Activated naive CD4-positive, alpha-beta T cell treated with anti-CD3 and anti-CD28 coated beads, Interleukin-2, amount 10 ng/mL, durations not matched to agents 7 days and 5 days (primary cell): ENCODE measurements at regions not wholly inside any gene's neighbourhood (a gene's known extent, or its start where the extent isn't known, plus 50 kb on each side); places are given as distances from the start of the nearest gene placed in this dataset.
"Not testable (repeated sequence)": the region's sequence is repeated elsewhere in the genome, so short reads cannot be mapped to it uniquely, and the experiment has no call there.

ENCODE experiments used
- CTCF ChIA-PET: fragments of 350-600 bp; sonication (Branson Sonifier 250); formaldehyde crosslinking; loops from one replicate; lab custom pipeline; 2021; ENCODE audit warnings: antibody characterized with exemption; lab: Charles Lee
- DNase-seq: peaks from one replicate; pipeline ENCODE4 v3.0.0-alpha.2; 2020
- H3K27ac Mint-ChIP-seq: one replicate; pipeline ENCODE4 v1.8.0; 2021; ENCODE audit warnings: mild to moderate bottlenecking, moderate library complexity, mixed read lengths
- H3K27me3 Mint-ChIP-seq: one replicate; pipeline ENCODE4 v1.8.0; 2021; ENCODE audit warnings: mild to moderate bottlenecking, mixed read lengths
- H3K36me3 Mint-ChIP-seq: one replicate; pipeline ENCODE4 v1.8.0; 2021; ENCODE audit warnings: mixed read lengths
- H3K4me1 Mint-ChIP-seq: one replicate; pipeline ENCODE4 v1.8.0; 2021; ENCODE audit warnings: mixed read lengths
- H3K4me3 Mint-ChIP-seq: one replicate; pipeline ENCODE4 v1.8.0; 2021; ENCODE audit warnings: mild to moderate bottlenecking, moderate library complexity, mixed read lengths
- H3K9me3 Mint-ChIP-seq: one replicate; pipeline ENCODE4 v1.8.0; 2021; ENCODE audit warnings: mixed read lengths

DNA sequence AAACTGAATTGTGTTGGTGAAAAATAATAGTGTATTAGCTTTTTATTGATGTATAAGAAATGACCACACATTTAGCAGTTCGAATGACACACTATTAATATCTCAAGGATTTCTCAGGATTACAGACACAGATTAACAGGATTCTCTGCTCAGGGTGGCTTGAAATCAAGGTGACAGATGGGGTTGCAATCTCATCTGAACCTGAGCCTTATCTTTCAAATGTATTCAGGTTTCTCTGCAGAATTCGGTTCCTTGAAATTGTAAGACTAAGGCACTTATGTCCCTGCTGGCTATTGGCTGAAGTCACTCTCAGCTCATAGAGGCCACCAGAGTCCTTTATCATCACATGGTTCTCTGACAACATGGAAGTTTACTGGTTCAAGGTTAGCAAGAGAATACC lies 1780.1 kb downstream of the ARAP2 start:
- no peaks in the 10 kb centered on the region for H3K9me3 Mint-ChIP-seq
- H3K36me3 Mint-ChIP-seq = no peaks in the 10 kb centered on the region
- CTCF ChIA-PET = no interaction called here
- no peak overlapping the region for H3K27ac Mint-ChIP-seq
- no peak for DNase-seq
- H3K27me3 Mint-ChIP-seq = no peaks in the 10 kb centered on the region
- no peak overlapping the region for H3K4me3 Mint-ChIP-seq
- H3K4me1 Mint-ChIP-seq = no peaks in the 10 kb centered on the region

DNA sequence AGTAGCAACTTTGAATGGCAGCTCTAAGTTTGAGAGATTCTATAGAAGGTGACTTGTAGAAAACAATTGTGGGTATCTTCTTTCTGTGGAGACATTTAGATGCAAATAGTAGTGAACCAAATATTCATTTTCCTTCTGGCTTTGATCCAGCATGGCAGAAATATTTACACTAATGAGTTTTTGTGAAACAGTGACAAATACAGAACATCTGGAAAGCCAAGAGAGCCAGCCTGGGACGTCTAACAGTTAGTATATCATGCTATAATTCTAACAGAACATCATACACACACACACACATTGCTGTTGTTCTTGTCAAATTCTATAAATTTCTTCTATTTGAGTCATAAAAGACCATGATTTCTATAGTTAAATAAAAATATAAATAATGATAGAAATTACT lies 1777.9 kb downstream of the ARAP2 start:
- no peaks in the 10 kb centered on the region for H3K36me3 Mint-ChIP-seq
- H3K9me3 Mint-ChIP-seq = no peaks in the 10 kb centered on the region
- H3K4me3 Mint-ChIP-seq = no peak overlapping the region
- no peaks in the 10 kb centered on the region for H3K4me1 Mint-ChIP-seq
- no peak overlapping the region for H3K27ac Mint-ChIP-seq
- no peak for DNase-seq
- CTCF ChIA-PET = no interaction called here
- H3K27me3 Mint-ChIP-seq = no peaks in the 10 kb centered on the region

DNA sequence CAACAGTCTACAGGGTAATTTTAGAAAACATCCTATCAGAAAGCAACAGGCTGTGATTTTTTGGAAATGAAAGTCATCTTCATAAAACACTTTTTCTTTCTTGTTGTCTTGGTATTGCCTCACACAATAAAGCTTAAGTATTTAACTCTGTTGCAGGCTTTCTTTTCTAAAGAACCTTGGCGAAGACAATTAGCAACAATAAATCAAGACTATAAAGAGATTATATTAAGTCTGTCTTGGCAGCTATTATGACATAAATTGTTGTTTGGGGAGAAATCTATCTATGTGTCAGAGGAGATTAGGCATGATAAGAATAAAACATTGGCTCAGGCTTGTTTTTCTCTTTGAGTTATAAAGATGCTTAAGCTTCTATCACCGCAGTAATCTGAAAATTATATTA lies 1774.8 kb downstream of the ARAP2 start:
- CTCF ChIA-PET = no interaction called here
- Mint-ChIP-seq H3K4me1 (no peaks in the 10 kb centered on the region), H3K27me3 (no peaks in the 10 kb centered on the region), H3K36me3 (no peaks in the 10 kb centered on the region), H3K9me3 (no peaks in the 10 kb centered on the region), H3K4me3 (no peak overlapping the region), H3K27ac (no peak overlapping the region)
- DNase-seq = no peak

DNA sequence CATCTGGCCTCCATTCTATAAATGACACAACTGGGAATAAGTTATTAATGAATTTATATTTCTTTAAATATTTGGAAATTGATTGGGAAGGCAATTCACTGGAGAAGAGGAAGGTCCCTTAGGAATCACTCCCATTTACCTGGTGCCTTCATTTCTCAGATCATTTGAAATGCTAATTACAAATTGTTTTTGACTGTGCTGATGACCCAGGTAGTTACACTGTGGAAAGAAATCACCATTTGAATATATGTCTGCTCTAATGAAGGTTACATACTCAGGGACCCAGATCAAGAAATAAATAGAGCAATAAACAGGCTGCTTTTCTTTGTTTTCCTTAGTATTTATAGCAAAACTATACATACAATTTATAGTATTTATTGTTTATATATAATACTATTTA lies 1759.1 kb downstream of the ARAP2 start:
- Mint-ChIP-seq H3K9me3 (peaks cover 6% of the 10 kb centered on the region), H3K4me1 (no peaks in the 10 kb centered on the region), H3K27me3 (no peaks in the 10 kb centered on the region), H3K4me3 (no peak overlapping the region), H3K27ac (no peak overlapping the region), H3K36me3 (no peaks in the 10 kb centered on the region)
- no peak for DNase-seq
- CTCF ChIA-PET = no interaction called here

DNA sequence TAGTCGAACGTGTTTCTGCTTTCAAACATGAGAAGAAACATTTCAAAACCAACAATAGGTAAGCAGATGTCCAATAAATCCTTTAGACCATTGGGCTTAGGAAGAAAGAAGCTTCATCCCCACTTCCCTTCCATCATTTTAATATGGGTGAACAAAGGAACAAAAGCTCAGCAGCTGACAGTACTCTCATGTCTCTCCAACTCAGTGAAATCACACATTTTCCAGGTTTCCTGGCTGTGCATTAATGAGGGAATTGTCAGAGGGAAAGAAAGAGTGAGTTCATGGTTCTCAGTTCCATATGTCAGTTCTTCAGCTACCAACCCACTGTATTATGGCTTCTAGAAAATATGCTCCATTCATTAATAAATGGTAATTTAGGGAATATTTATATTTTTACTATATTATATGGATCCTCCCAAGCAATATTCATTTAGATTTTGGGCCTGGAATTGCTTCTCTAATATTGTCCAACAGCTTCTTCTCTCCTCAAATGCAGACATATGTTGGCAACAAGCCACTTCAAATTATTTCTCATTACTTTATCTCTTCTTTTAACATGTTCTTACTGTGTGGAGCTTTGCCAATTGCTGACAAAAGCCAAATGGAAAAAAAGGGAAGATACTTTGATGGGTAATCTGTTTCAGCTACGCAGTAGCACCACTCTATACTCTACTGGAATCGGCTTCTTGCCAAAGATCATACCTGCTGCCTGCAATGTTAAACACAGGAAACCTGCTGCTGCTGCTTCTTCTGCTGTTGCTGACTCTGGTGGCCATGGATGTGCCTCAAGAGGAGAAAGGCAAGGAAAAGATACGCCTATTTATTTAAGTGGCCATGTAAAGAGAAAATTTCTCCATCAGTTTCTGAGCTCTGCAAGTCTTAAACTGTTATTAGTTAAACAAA lies 1757.6 kb downstream of the ARAP2 start:
- no peaks in the 10 kb centered on the region for H3K4me1 Mint-ChIP-seq
- no peak overlapping the region for H3K27ac Mint-ChIP-seq
- H3K36me3 Mint-ChIP-seq = no peaks in the 10 kb centered on the region
- H3K9me3 Mint-ChIP-seq = peaks cover 4% of the 10 kb centered on the region
- no peaks in the 10 kb centered on the region for H3K27me3 Mint-ChIP-seq
- no peak overlapping the region for H3K4me3 Mint-ChIP-seq
- CTCF ChIA-PET = no interaction called here
- no peak for DNase-seq

DNA sequence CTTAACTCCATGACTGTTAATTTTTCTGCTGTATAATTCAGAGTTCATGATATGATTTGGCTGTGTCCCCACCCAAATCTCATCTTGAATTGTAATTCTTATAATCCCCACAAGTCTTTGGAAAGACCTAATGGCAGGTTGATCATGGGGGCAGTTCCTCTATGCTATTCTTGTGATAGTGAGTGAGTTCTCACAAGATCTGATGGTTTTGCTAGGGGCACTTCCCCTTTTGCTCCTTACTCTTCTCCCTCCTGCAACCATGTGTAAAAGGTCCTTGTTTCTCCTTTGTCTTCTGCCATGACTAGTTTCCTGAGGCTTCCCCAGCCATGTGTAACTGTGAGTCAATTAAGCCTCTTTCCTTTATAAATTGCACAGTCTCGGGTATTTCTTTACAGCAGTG lies 1751.9 kb downstream of the ARAP2 start:
- no peak for DNase-seq
- no peaks in the 10 kb centered on the region for H3K36me3 Mint-ChIP-seq

DNA sequence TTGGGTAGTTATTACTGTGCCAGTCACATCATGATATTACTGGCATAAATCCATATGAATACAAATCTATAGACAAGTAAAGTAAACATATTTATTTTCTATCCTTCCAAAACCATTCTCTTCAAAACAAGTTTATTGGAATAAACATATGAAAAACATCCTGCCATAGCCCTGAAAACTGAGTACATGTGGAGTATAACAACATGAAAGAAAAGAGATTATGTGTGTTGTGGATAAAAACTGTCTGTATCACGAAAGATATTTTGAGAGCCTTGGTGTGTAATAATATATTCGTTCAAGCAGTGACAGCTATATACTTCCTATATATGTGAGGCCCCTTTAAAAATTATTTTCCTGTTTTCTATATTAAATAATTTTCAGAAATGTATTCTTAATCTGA lies 1742.2 kb downstream of the ARAP2 start:
- Mint-ChIP-seq H3K27ac (no peak overlapping the region), H3K9me3 (peaks cover 4% of the 10 kb centered on the region), H3K4me1 (no peaks in the 10 kb centered on the region), H3K27me3 (no peaks in the 10 kb centered on the region), H3K36me3 (no peaks in the 10 kb centered on the region), H3K4me3 (no peak overlapping the region)
- no peak for DNase-seq
- CTCF ChIA-PET = no interaction called here

More for the DNA sequence above, 1751.9 kb downstream of the ARAP2 start:
- H3K4me1 Mint-ChIP-seq = no peaks in the 10 kb centered on the region
- H3K9me3 Mint-ChIP-seq = peaks cover 4% of the 10 kb centered on the region
- CTCF ChIA-PET = no interaction called here
- no peak overlapping the region for H3K27ac Mint-ChIP-seq
- H3K27me3 Mint-ChIP-seq = no peaks in the 10 kb centered on the region
- no peak overlapping the region for H3K4me3 Mint-ChIP-seq

DNA sequence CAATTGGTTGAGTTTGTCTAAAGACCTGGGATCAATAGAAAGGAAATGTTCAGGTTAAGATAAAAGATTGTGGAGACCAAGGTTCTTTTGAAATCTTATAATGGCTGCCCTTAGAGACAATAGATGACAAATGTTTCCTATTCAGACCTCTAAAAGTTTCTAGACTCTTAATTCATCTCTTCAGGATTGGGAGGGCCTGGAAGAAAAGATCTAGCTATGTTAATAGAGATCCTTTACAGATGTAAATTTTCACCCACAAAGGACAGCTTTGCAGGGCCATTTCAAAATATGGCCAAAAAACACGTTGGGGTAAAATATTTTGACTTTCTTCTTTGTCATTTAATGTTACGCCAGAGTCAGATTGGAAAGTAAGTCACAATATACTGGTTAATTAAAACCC lies 1739.6 kb downstream of the ARAP2 start:
- H3K9me3 Mint-ChIP-seq, H3K36me3 Mint-ChIP-seq, H3K4me3 Mint-ChIP-seq, DNase-seq, CTCF ChIA-PET, H3K27me3 Mint-ChIP-seq, H3K4me1 Mint-ChIP-seq, H3K27ac Mint-ChIP-seq: not testable (repeated sequence)

DNA sequence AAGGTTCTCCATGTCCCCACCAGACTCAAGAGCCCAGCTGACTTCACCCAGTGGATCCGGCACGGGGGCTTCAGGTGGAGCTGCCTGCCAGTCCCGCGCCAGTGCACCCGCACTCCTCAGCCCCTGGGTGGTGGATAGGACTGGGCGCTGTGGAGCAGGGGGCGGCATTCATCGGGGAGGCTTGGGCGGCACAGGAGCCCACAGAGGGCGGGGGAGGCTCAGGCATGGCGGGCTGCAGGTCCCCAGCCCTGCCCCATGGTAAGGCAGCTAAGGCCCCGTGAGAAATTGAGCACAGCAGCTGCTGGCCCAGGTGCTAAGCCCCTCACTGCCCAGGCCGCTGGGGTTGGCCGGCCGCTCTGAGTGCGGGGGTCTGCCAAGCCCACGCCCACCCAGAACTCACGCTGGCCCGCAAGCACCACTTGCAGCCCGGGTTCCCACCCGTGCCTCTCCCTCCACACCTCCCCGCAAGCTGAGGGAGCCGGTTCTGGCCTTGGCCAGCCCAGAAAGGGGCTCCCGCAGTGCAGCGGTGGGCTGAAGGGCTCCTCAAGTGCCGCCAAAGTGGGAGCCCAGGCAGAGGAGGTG lies 1737.7 kb downstream of the ARAP2 start:
- H3K9me3 Mint-ChIP-seq, H3K4me3 Mint-ChIP-seq, H3K36me3 Mint-ChIP-seq, CTCF ChIA-PET, H3K4me1 Mint-ChIP-seq, DNase-seq, H3K27me3 Mint-ChIP-seq, H3K27ac Mint-ChIP-seq: not testable (repeated sequence)

DNA sequence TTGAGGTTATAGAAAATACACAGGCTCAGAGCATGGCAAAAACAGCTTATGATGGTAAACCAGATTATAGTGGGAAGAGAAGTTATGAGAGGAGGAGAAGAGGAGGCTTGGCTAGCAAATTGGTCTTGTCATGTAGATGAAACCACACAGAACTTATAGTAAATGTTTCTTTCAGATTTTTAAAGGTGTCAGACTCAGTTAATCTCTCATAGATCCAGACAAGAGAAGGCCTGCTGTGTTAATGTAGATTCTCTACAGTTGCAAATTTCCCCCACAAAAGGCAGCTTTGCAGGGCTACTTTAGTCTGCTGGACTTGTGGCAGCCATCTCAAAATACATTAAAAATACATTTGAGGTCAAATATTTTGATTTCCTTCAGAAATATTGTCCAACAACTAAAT lies 1731.7 kb downstream of the ARAP2 start:
- H3K4me1 Mint-ChIP-seq = no peaks in the 10 kb centered on the region
- H3K4me3 Mint-ChIP-seq = no peak overlapping the region
- peaks cover 5% of the 10 kb centered on the region for H3K9me3 Mint-ChIP-seq
- no peak for DNase-seq
- CTCF ChIA-PET = no interaction called here
- H3K27me3 Mint-ChIP-seq = no peaks in the 10 kb centered on the region
- no peak overlapping the region for H3K27ac Mint-ChIP-seq
- no peaks in the 10 kb centered on the region for H3K36me3 Mint-ChIP-seq

DNA sequence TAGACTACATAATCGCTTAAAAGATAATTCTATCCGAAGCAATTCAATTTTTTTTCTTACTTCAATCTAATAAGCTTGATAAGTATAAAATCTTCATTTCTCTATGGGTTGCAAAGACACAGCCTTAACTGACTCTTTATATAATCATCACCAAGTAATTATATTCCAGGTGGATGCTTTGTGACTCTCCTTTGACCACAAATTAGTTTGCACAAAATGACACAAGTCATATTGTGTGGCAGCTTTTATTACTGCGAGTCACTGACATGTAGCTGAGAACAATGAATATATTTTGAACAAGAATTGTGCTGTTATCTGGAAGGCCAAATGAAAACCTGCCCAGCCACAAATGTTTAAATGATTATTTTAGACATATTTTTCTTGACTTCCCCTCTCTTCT lies 1727.8 kb downstream of the ARAP2 start:
- no peak for DNase-seq
- H3K4me1 Mint-ChIP-seq = no peaks in the 10 kb centered on the region
- H3K27me3 Mint-ChIP-seq = no peaks in the 10 kb centered on the region
- H3K27ac Mint-ChIP-seq = no peak overlapping the region
- peaks cover 7% of the 10 kb centered on the region for H3K9me3 Mint-ChIP-seq
- CTCF ChIA-PET = no interaction called here
- no peak overlapping the region for H3K4me3 Mint-ChIP-seq
- no peaks in the 10 kb centered on the region for H3K36me3 Mint-ChIP-seq

DNA sequence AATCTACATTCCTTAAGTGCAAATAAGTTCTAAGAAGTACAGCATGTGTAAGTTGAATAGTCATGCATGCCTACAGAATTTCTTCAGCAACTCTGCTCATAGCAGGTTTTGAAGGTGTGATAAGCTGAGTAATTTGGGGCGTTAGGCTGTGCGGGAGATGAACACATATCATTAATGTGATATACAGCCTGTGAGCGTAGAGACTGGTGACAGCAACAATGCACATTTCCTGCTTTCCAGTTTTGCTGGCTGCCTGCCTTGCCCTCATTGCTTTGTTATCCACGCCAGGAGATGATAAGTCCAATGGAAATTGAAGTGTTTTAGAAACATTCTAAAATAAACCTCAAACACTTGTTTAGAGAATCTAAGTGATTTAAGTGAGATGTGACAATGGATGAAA lies 1709.4 kb downstream of the ARAP2 start:
- Mint-ChIP-seq H3K27me3 (no peaks in the 10 kb centered on the region), H3K27ac (no peak overlapping the region), H3K4me1 (no peaks in the 10 kb centered on the region), H3K9me3 (no peaks in the 10 kb centered on the region), H3K4me3 (no peak overlapping the region), H3K36me3 (no peaks in the 10 kb centered on the region)
- no peak for DNase-seq
- CTCF ChIA-PET = no interaction called here

DNA sequence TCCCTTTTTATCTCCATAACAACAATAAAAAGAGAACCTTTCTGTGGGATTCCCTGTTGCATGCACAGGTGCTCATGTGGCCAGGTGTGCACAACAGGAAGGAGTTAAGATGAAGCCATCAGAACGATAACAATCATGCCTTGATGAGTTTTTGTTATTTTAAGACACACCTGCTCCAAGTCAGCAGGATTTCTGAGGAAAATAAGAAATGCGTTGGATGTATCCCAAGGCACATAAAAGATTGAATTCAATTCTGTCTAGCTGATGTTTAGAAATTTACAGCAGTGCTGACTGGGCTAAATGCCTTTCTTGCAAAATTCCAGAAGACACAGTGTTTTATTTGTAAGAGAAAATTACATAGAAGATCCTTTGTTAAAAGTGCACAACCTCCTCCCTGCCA lies 1678.2 kb downstream of the ARAP2 start:
- CTCF ChIA-PET = no interaction called here
- H3K9me3 Mint-ChIP-seq = peaks cover 4% of the 10 kb centered on the region
- no peak overlapping the region for H3K27ac Mint-ChIP-seq
- H3K4me1 Mint-ChIP-seq = no peaks in the 10 kb centered on the region
- H3K4me3 Mint-ChIP-seq = no peak overlapping the region
- no peak for DNase-seq
- no peaks in the 10 kb centered on the region for H3K27me3 Mint-ChIP-seq
- no peaks in the 10 kb centered on the region for H3K36me3 Mint-ChIP-seq

DNA sequence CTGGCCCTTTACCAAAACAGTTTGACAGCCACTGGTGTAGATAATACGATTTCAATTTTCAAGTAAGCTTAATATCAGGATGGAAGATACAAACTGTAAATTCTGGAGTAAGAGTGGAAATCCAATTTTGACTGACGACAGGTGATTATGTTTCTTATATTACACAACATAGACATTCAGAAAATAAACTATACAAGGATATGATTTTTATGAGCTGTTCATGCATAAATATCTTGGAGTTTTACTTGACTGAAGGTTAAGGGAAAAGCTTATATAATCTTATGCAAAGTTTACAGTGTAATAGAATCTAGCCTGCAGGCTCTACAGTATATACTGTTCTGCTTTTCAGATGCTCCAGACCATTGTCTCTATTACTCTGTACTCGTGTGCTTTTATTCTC lies 1672.3 kb downstream of the ARAP2 start:
- Mint-ChIP-seq H3K27ac (no peak overlapping the region), H3K9me3 (peaks cover 11% of the 10 kb centered on the region), H3K27me3 (no peaks in the 10 kb centered on the region), H3K4me3 (no peak overlapping the region), H3K4me1 (no peaks in the 10 kb centered on the region), H3K36me3 (no peaks in the 10 kb centered on the region)
- CTCF ChIA-PET = no interaction called here
- DNase-seq = no peak

DNA sequence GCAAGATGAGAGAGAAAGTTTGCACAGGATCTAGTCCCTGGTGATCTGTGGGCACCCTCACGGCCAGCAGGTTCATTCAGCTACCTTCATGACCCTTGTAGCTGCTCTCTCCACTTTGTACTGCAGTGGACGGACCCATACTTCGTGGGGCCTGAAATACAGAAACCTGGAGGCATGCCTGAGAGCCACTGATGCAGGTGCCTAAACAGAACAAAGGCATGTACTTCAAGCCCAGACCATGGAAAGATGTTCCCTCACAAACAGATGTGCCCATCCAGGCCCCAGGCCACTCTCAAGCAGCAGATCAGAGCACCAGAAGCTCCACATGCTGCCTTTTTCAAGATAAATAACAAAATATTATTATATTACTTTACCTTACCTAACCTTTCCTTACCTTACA lies 1629.0 kb downstream of the ARAP2 start:
- no peaks in the 10 kb centered on the region for H3K27me3 Mint-ChIP-seq
- no peaks in the 10 kb centered on the region for H3K36me3 Mint-ChIP-seq
- DNase-seq = no peak
- H3K4me3 Mint-ChIP-seq = no peak overlapping the region
- H3K27ac Mint-ChIP-seq = no peak overlapping the region
- H3K9me3 Mint-ChIP-seq = peaks cover 2% of the 10 kb centered on the region
- CTCF ChIA-PET = no interaction called here
- no peaks in the 10 kb centered on the region for H3K4me1 Mint-ChIP-seq
